ENCODE measurements at regions not wholly inside any gene's neighbourhood (a gene's known extent, or its start where the extent isn't known, plus 50 kb on each side); places are given as distances from the start of the nearest gene placed in this dataset.

GRCh38 chr5:174589599-174589998 lies 134.8 kb upstream of the MSX2 start:
- TF ChIP-seq POLR2A (IDR thresholded peaks at IDR 0.05) (no peak), CTCF (IDR thresholded peaks at IDR 0.05) (no peak)
